ENCODE measurements at regions not wholly inside any gene's neighbourhood (a gene's known extent, or its start where the extent isn't known, plus 50 kb on each side); places are given as distances from the start of the nearest gene placed in this dataset.

GRCh38 chr13:71087432-71087831 is 779.6 kb downstream of the DACH1 start:
- TF ChIP-seq CREB5 (CRISPR knock-in tag; IDR thresholded peaks at IDR 0.05; ENCODE audit: low read depth) (no peak), ESRRG (CRISPR knock-in tag; IDR thresholded peaks at IDR 0.05) (no peak), PPARA (CRISPR knock-in tag; IDR thresholded peaks at IDR 0.05; ENCODE audit: borderline replicate concordance) (no peak), ZFP3 (CRISPR knock-in tag; IDR thresholded peaks at IDR 0.05) (no peak)
- ATAC-seq: no peak

- no peak for ATAC-seq
Measured at GRCh38 chr13:71087006-71087405, 780.0 kb downstream of the DACH1 start.

GRCh38 chr13:71082631-71083030 is 784.4 kb downstream of the DACH1 start:
- TF ChIP-seq SNAI2 (CRISPR knock-in tag; IDR thresholded peaks at IDR 0.05): no peak
- no peak for TF ChIP-seq ZNF565 (CRISPR knock-in tag; conservative IDR thresholded peaks at IDR 0.05; ENCODE audit: low read depth)
- TF ChIP-seq ZC3H10 (CRISPR knock-in tag; IDR thresholded peaks at IDR 0.05): no peak
- TF ChIP-seq ESRRG (CRISPR knock-in tag; IDR thresholded peaks at IDR 0.05): no peak
- TF ChIP-seq TSHZ2 (CRISPR knock-in tag; IDR thresholded peaks at IDR 0.05): no peak
- TF ChIP-seq CREB5 (CRISPR knock-in tag; IDR thresholded peaks at IDR 0.05; ENCODE audit: low read depth): no peak
- no peak for TF ChIP-seq ISL1 (CRISPR knock-in tag; IDR thresholded peaks at IDR 0.05)
- no peak for TF ChIP-seq BACH2 (CRISPR knock-in tag; IDR thresholded peaks at IDR 0.05; ENCODE audit: borderline replicate concordance)
- TF ChIP-seq POU6F1 (CRISPR knock-in tag; IDR thresholded peaks at IDR 0.05; ENCODE audit: borderline replicate concordance, low read depth): no peak
- no peak for TF ChIP-seq GLIS3 (CRISPR knock-in tag; IDR thresholded peaks at IDR 0.05)
- ATAC-seq: no peak

More at GRCh38 chr13:71087006-71087405, 780.0 kb downstream of the DACH1 start:
- TF ChIP-seq ISL1 (CRISPR knock-in tag; IDR thresholded peaks at IDR 0.05): no peak
- TF ChIP-seq POU6F1 (CRISPR knock-in tag; IDR thresholded peaks at IDR 0.05; ENCODE audit: borderline replicate concordance, low read depth): no peak

GRCh38 chr13:71079638-71080037 is 787.4 kb downstream of the DACH1 start:
- no peak for TF ChIP-seq POU6F1 (CRISPR knock-in tag; IDR thresholded peaks at IDR 0.05; ENCODE audit: borderline replicate concordance, low read depth)
- no peak for ATAC-seq

GRCh38 chr13:71068041-71068440 is 799.0 kb downstream of the DACH1 start:
- no peak for ATAC-seq
- no peak for TF ChIP-seq ZNF8 (CRISPR knock-in tag; IDR thresholded peaks at IDR 0.05)
- no peak for TF ChIP-seq TOX (CRISPR knock-in tag; IDR thresholded peaks at IDR 0.05; ENCODE audit: borderline replicate concordance)
- no peak for TF ChIP-seq CSDC2 (CRISPR knock-in tag; IDR thresholded peaks at IDR 0.05)
- TF ChIP-seq ZNF70 (CRISPR knock-in tag; IDR thresholded peaks at IDR 0.05): no peak
- TF ChIP-seq PPARA (CRISPR knock-in tag; IDR thresholded peaks at IDR 0.05; ENCODE audit: borderline replicate concordance): no peak
- TF ChIP-seq SNAI2 (CRISPR knock-in tag; IDR thresholded peaks at IDR 0.05): no peak
- no peak for TF ChIP-seq ARNTL (CRISPR knock-in tag; IDR thresholded peaks at IDR 0.05; ENCODE audit: borderline replicate concordance, low read depth)
- no peak for TF ChIP-seq ZNF565 (CRISPR knock-in tag; conservative IDR thresholded peaks at IDR 0.05; ENCODE audit: low read depth)
- TF ChIP-seq ZFP3 (CRISPR knock-in tag; IDR thresholded peaks at IDR 0.05): no peak
- no peak for TF ChIP-seq GLIS3 (CRISPR knock-in tag; IDR thresholded peaks at IDR 0.05)
- no peak for TF ChIP-seq PATZ1 (CRISPR knock-in tag; IDR thresholded peaks at IDR 0.05; ENCODE audit: borderline replicate concordance)
- no peak for TF ChIP-seq CREB5 (CRISPR knock-in tag; IDR thresholded peaks at IDR 0.05; ENCODE audit: low read depth)
- TF ChIP-seq TCF4 (CRISPR knock-in tag; IDR thresholded peaks at IDR 0.05; ENCODE audit: borderline replicate concordance): no peak
- TF ChIP-seq ESRRG (CRISPR knock-in tag; IDR thresholded peaks at IDR 0.05): no peak
- TF ChIP-seq RARB (CRISPR knock-in tag; IDR thresholded peaks at IDR 0.05): no peak

All from SK-N-SH treated with all-trans-retinoic acid at 6 μM for 48 hours (cell line).